ENCODE measurements at regions not wholly inside any gene's neighbourhood (a gene's known extent, or its start where the extent isn't known, plus 50 kb on each side); places are given as distances from the start of the nearest gene placed in this dataset.
"Not testable (repeated sequence)": the region's sequence is repeated elsewhere in the genome, so short reads cannot be mapped to it uniquely, and the experiment has no call there.

DNA sequence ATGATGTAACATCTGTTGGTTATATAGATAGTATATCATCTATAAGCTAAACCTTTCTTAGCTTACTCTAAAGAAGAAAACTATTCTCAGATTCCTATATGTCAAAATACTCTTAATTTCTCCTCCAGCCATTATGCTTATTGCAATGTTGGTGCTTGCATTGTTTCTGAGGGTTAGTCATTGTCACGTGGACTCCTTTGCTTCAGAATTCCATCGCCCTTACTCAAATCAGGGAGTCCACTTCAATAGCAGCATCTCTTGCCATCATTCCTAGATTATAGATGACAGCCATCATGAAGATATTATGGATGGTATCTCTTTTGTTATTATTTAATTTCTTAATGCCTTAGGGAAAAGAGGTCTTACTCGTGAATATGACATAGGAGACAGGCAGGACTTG, 776.1 kb downstream of the TENT5A start:
- Histone ChIP-seq H3K27me3 (ENCODE audit: control insufficient read depth in 3 of 3, insufficient read depth in 3 of 3, low read length in 3 of 3) (no peaks in the 10 kb centered on the region), H3K36me3 (ENCODE audit: control insufficient read depth in 3 of 3, insufficient read depth in 2 of 3, low read depth in 1 of 3, low read length in 3 of 3) (no peaks in the 10 kb centered on the region), H3K9me3 (ENCODE audit: control insufficient read depth in 2 of 2, insufficient read depth in 1 of 2, low read depth in 1 of 2, low read length in 1 of 2) (peaks cover 0 to 4% of the 10 kb centered on the region in 2 donors), H3K4me3 (ENCODE audit: low read depth in 1 of 3, low read length in 3 of 3) (no peak overlapping the region), H3K27ac (ENCODE audit: low read depth in 1 of 3, low read length in 2 of 3) (no peak overlapping the region), H3K4me1 (ENCODE audit: control insufficient read depth in 3 of 3, insufficient read depth in 2 of 3, low read depth in 1 of 3, low read length in 2 of 3) (no peaks in the 10 kb centered on the region)
- FAIRE-seq: no peak
- DNase-seq: no peak
- whole genome bisulfite sequencing, 3 donors: 76 to 80% (median 77%) methylated on average over 3 of the region's 3 CpGs

DNA sequence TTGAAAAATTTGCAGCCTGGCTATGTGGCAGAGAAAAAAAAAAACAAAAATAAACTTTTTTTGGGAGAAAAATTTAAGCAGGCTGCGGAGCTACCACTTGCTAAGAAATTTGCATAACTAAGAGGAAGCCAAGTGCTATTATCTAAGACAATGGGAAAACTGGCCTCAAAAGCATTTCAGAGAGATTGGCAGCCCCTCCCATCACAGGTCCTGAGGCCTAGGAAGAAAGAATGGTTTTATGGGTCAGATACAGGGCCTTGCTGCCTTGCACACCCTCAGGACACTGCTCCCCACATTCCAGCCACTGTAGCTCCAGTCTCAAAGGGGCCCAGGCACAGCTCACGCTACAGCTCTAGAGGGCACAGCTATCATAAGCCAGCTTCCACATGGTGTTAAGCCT, 777.9 kb downstream of the TENT5A start:
- Histone ChIP-seq H3K4me3 (ENCODE audit: low read depth in 1 of 3, low read length in 3 of 3) (no peak overlapping the region), H3K4me1 (ENCODE audit: control insufficient read depth in 3 of 3, insufficient read depth in 2 of 3, low read depth in 1 of 3, low read length in 2 of 3) (no peaks in the 10 kb centered on the region), H3K27ac (ENCODE audit: low read depth in 1 of 3, low read length in 2 of 3) (no peak overlapping the region), H3K27me3 (ENCODE audit: control insufficient read depth in 3 of 3, insufficient read depth in 3 of 3, low read length in 3 of 3) (no peaks in the 10 kb centered on the region), H3K9me3 (ENCODE audit: control insufficient read depth in 2 of 2, insufficient read depth in 1 of 2, low read depth in 1 of 2, low read length in 1 of 2) (no peaks in the 10 kb centered on the region), H3K36me3 (ENCODE audit: control insufficient read depth in 3 of 3, insufficient read depth in 2 of 3, low read depth in 1 of 3, low read length in 3 of 3) (no peaks in the 10 kb centered on the region)
- FAIRE-seq: no peak
- no peak for DNase-seq
- WGBS, 3 donors: 79 to 82% (median 81%) methylated on average over 2 of the region's 2 CpGs

GRCh38 chr6:80969439-80969838, 783.0 kb downstream of the TENT5A start:
- H3K36me3 ChIP-seq (ENCODE audit: control insufficient read depth in 3 of 3, insufficient read depth in 2 of 3, low read depth in 1 of 3, low read length in 3 of 3): no peaks in the 10 kb centered on the region
- FAIRE-seq: no peak
- DNase-seq: no peak
- H3K27ac ChIP-seq (ENCODE audit: low read depth in 1 of 3, low read length in 2 of 3): no peak overlapping the region
- no peak overlapping the region for H3K4me3 ChIP-seq (ENCODE audit: low read depth in 1 of 3, low read length in 3 of 3)
- no peaks in the 10 kb centered on the region for H3K4me1 ChIP-seq (ENCODE audit: control insufficient read depth in 3 of 3, insufficient read depth in 2 of 3, low read depth in 1 of 3, low read length in 2 of 3)
- no peaks in the 10 kb centered on the region for H3K9me3 ChIP-seq (ENCODE audit: control insufficient read depth in 2 of 2, insufficient read depth in 1 of 2, low read depth in 1 of 2, low read length in 1 of 2)
- no peaks in the 10 kb centered on the region for H3K27me3 ChIP-seq (ENCODE audit: control insufficient read depth in 3 of 3, insufficient read depth in 3 of 3, low read length in 3 of 3)

DNA sequence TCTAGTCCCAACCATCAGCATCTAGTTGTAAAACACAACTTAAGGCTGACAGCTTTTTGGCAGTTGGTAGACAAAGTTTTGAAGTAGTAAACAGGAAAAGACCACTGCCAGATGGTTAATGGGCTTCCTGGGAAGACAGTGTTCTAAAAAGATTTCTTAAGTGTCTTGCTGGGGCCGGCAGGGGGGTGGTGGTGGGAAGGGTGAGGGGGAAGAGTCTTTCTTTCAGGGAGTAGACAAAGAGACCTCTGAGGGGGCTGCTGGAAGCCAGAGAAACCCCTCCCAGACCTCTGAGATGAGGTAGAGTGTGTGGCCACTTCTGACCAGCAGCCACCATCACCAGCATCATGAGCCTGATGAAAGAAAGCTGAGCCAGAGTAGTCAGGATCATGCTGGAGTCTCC, 784.9 kb downstream of the TENT5A start:
- DNase-seq (no peak), FAIRE-seq (no peak)
- Histone ChIP-seq H3K9me3 (ENCODE audit: control insufficient read depth in 2 of 2, insufficient read depth in 1 of 2, low read depth in 1 of 2, low read length in 1 of 2) (no peaks in the 10 kb centered on the region), H3K4me1 (ENCODE audit: control insufficient read depth in 3 of 3, insufficient read depth in 2 of 3, low read depth in 1 of 3, low read length in 2 of 3) (no peaks in the 10 kb centered on the region), H3K4me3 (ENCODE audit: low read depth in 1 of 3, low read length in 3 of 3) (no peak overlapping the region), H3K36me3 (ENCODE audit: control insufficient read depth in 3 of 3, insufficient read depth in 2 of 3, low read depth in 1 of 3, low read length in 3 of 3) (no peaks in the 10 kb centered on the region), H3K27me3 (ENCODE audit: control insufficient read depth in 3 of 3, insufficient read depth in 3 of 3, low read length in 3 of 3) (no peaks in the 10 kb centered on the region), H3K27ac (ENCODE audit: low read depth in 1 of 3, low read length in 2 of 3) (peak overlapping the region in 1 of 3 donors; percentile 38)
- 15 to 38% (median 36%) methylated on average over 1 of the region's 1 CpG for WGBS, 3 donors

GRCh38 chr6:80962382-80962781, 790.1 kb downstream of the TENT5A start:
- Histone ChIP-seq H3K9me3 (ENCODE audit: control insufficient read depth in 2 of 2, insufficient read depth in 1 of 2, low read depth in 1 of 2, low read length in 1 of 2) (no peaks in the 10 kb centered on the region), H3K36me3 (ENCODE audit: control insufficient read depth in 3 of 3, insufficient read depth in 2 of 3, low read depth in 1 of 3, low read length in 3 of 3) (no peaks in the 10 kb centered on the region), H3K27me3 (ENCODE audit: control insufficient read depth in 3 of 3, insufficient read depth in 3 of 3, low read length in 3 of 3) (no peaks in the 10 kb centered on the region), H3K4me3 (ENCODE audit: low read depth in 1 of 3, low read length in 3 of 3) (no peak overlapping the region), H3K27ac (ENCODE audit: low read depth in 1 of 3, low read length in 2 of 3) (no peak overlapping the region), H3K4me1 (ENCODE audit: control insufficient read depth in 3 of 3, insufficient read depth in 2 of 3, low read depth in 1 of 3, low read length in 2 of 3) (no peaks in the 10 kb centered on the region)
- peak in 1 of 2 donors; percentile 77 for DNase-seq
- FAIRE-seq: no peak

DNA sequence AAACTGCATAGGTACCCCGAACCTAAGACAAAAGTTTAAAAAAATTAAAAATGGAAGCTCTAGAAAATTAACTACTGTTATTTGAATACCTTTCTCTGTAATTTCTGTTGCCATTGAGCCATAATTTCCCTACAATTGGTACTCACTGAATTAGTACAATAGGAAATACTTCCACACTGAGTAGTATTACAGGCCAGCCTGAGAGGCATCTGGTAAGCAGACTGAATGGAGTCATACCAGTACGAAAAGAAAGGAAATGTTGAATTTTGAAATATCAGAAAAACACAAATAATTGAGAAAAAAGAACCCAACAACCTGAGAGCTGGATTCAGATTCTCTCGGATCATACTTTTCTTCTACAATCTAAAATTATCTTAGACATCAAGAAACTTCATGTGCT, 791.3 kb downstream of the TENT5A start:
- DNase-seq (no peak), FAIRE-seq (no peak)
- Histone ChIP-seq H3K4me3 (ENCODE audit: low read depth in 1 of 3, low read length in 3 of 3) (no peak overlapping the region), H3K27ac (ENCODE audit: low read depth in 1 of 3, low read length in 2 of 3) (no peak overlapping the region), H3K27me3 (ENCODE audit: control insufficient read depth in 3 of 3, insufficient read depth in 3 of 3, low read length in 3 of 3) (no peaks in the 10 kb centered on the region), H3K36me3 (ENCODE audit: control insufficient read depth in 3 of 3, insufficient read depth in 2 of 3, low read depth in 1 of 3, low read length in 3 of 3) (no peaks in the 10 kb centered on the region), H3K4me1 (ENCODE audit: control insufficient read depth in 3 of 3, insufficient read depth in 2 of 3, low read depth in 1 of 3, low read length in 2 of 3) (no peaks in the 10 kb centered on the region), H3K9me3 (ENCODE audit: control insufficient read depth in 2 of 2, insufficient read depth in 1 of 2, low read depth in 1 of 2, low read length in 1 of 2) (no peaks in the 10 kb centered on the region)
- 80 to 88% (median 83%) methylated on average over 3 of the region's 3 CpGs for WGBS, 3 donors

DNA sequence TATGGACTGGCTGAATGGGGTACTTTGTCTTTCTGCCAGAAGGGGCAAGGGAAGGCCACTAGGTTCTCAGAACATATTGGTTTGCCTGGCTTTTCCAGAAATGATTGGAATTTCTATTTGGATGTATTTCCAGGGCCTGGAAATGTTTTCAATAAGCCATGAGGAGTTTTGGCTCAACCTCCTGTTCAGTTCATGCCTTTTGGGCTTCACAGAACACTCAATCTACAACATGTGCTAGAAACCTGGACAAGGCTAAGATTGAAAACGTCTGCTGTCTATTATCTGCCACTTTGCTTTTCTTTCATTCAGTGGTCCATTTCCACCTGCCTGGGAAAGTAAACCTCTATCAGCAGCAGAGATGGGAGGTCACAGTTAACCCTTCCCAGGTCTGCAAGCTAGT, 793.4 kb downstream of the TENT5A start:
- no peak for FAIRE-seq

GRCh38 chr6:80956898-80957297, 795.6 kb downstream of the TENT5A start:
- 64 to 76% (median 66%) methylated on average over 1 of the region's 1 CpG for WGBS, 3 donors
- Histone ChIP-seq H3K27ac (ENCODE audit: low read depth in 1 of 3, low read length in 2 of 3) (no peak overlapping the region), H3K4me3 (ENCODE audit: low read depth in 1 of 3, low read length in 3 of 3) (no peak overlapping the region), H3K9me3 (ENCODE audit: control insufficient read depth in 2 of 2, insufficient read depth in 1 of 2, low read depth in 1 of 2, low read length in 1 of 2) (no peaks in the 10 kb centered on the region), H3K27me3 (ENCODE audit: control insufficient read depth in 3 of 3, insufficient read depth in 3 of 3, low read length in 3 of 3) (no peaks in the 10 kb centered on the region), H3K36me3 (ENCODE audit: control insufficient read depth in 3 of 3, insufficient read depth in 2 of 3, low read depth in 1 of 3, low read length in 3 of 3) (no peaks in the 10 kb centered on the region), H3K4me1 (ENCODE audit: control insufficient read depth in 3 of 3, insufficient read depth in 2 of 3, low read depth in 1 of 3, low read length in 2 of 3) (no peaks in the 10 kb centered on the region)
- FAIRE-seq (no peak), DNase-seq (no peak)

More for the DNA sequence above, 793.4 kb downstream of the TENT5A start:
- no peaks in the 10 kb centered on the region for H3K27me3 ChIP-seq (ENCODE audit: control insufficient read depth in 3 of 3, insufficient read depth in 3 of 3, low read length in 3 of 3)
- no peaks in the 10 kb centered on the region for H3K9me3 ChIP-seq (ENCODE audit: control insufficient read depth in 2 of 2, insufficient read depth in 1 of 2, low read depth in 1 of 2, low read length in 1 of 2)
- no peaks in the 10 kb centered on the region for H3K36me3 ChIP-seq (ENCODE audit: control insufficient read depth in 3 of 3, insufficient read depth in 2 of 3, low read depth in 1 of 3, low read length in 3 of 3)
- no peak overlapping the region for H3K4me3 ChIP-seq (ENCODE audit: low read depth in 1 of 3, low read length in 3 of 3)
- H3K4me1 ChIP-seq (ENCODE audit: control insufficient read depth in 3 of 3, insufficient read depth in 2 of 3, low read depth in 1 of 3, low read length in 2 of 3): no peaks in the 10 kb centered on the region
- DNase-seq: no peak
- H3K27ac ChIP-seq (ENCODE audit: low read depth in 1 of 3, low read length in 2 of 3): no peak overlapping the region
- 14 to 39% (median 19%) methylated on average over 1 of the region's 1 CpG for WGBS, 3 donors

- not testable (repeated sequence) for DNase-seq; H3K36me3 ChIP-seq (ENCODE audit: control insufficient read depth in 3 of 3, insufficient read depth in 2 of 3, low read depth in 1 of 3, low read length in 3 of 3); H3K4me1 ChIP-seq (ENCODE audit: control insufficient read depth in 3 of 3, insufficient read depth in 2 of 3, low read depth in 1 of 3, low read length in 2 of 3); FAIRE-seq; H3K27ac ChIP-seq (ENCODE audit: low read depth in 1 of 3, low read length in 2 of 3); H3K9me3 ChIP-seq (ENCODE audit: control insufficient read depth in 2 of 2, insufficient read depth in 1 of 2, low read depth in 1 of 2, low read length in 1 of 2); H3K4me3 ChIP-seq (ENCODE audit: low read depth in 1 of 3, low read length in 3 of 3); H3K27me3 ChIP-seq (ENCODE audit: control insufficient read depth in 3 of 3, insufficient read depth in 3 of 3, low read length in 3 of 3)
- 42 to 49% (median 47%) methylated on average over 2 of the region's 2 CpGs for WGBS, 3 donors
These were observed 800.0 kb downstream of the TENT5A start for GRCh38 chr6:80952479-80952878.
